GM18858 (cell line): ENCODE measurements at regions not wholly inside any gene's neighbourhood (a gene's known extent, or its start where the extent isn't known, plus 50 kb on each side); places are given as distances from the start of the nearest gene placed in this dataset.

Experiments used
- ATAC-seq: cut with Tn5 transposase; IDR thresholded peaks from one replicate; pipeline ENCODE4 v1.9.1; 2021; ENCODE audit not compliant: unreplicated experiment

GRCh38 chr10:128419466-128420019 is 293.3 kb upstream of the MKI67 start:
- no peak for ATAC-seq

DNA sequence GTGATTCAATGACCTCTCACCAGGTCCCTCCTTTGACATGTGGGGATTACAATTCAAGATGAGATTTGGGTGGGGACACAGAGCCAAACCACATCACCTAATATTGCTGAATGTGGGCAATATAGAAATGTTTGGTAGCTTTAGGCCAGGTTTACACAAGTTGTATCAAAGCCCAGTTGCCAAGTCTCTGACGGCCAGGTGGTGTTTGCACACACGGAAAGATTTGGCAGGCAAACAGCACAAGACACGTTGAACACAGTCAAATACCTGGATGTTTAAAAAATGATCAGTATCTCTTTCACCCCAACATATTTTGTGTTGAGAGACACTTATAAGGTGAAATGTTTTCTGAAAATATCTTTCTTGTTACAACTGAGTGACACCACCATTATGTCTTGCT is 294.4 kb upstream of the MKI67 start:
- ATAC-seq: no peak

DNA sequence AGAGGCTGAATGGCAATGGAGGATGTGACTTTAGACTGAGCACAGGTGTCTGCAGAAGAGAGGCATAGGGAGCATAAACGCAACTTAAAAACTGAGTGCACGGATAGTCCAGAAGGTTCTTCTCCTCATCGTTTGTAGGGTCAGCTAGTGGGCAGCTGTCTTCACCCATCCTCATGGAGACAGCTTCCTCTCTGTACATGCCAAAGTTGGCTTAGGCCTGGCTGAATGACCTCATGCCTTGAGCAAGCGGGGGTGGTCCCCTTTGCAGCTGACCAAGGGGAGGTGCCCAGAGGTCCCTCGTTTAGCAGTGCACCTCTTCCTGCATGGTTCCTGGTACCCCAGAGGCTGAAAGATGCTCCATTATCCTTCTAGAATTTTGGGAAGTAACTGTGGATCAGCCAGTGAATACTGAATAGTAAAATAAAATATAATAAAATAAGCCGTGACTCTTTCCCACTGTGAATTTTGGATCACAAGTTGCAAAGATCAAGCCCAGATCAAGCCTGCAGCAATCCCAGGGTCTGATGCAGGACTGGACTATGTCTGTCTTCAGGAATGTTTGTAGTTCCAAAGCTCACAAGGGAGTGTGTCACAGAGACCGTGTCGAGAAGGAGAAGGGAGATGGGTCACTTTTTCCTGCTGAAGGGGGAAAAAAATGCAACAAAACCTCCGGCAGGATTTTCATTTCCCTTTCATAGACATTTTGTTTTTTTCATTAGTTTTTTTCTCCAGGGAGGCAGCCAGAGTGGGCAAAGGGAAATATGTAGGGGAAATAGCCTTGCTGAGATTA is 295.3 kb upstream of the MKI67 start:
- no peak for ATAC-seq

- ATAC-seq: no peak
These were observed 296.0 kb upstream of the MKI67 start for GRCh38 chr10:128422190-128422589.

- ATAC-seq: no peak
These were observed 296.8 kb upstream of the MKI67 start for GRCh38 chr10:128422999-128423398.

DNA sequence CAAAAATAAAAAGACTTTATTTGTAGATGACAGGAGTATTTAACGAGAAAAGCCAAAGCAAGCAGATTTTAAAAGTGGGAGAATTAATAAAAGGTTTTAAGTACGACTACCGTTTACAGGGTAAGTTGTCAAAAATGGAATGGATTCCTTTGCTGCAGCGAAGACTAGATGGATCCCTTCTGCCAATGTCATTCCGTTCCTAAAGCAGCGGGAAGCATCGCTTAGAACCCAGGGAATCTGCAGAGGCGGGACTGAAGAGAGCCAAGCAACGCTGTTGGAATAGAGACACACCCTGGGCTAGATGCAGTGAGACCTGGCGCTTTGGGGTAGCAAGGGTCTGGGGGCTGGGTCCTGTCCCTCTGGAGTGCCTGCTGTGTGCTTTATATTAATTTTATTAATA is 303.1 kb upstream of the MKI67 start:
- ATAC-seq: no peak

GRCh38 chr10:128429835-128430513 is 303.8 kb upstream of the MKI67 start:
- ATAC-seq: no peak

DNA sequence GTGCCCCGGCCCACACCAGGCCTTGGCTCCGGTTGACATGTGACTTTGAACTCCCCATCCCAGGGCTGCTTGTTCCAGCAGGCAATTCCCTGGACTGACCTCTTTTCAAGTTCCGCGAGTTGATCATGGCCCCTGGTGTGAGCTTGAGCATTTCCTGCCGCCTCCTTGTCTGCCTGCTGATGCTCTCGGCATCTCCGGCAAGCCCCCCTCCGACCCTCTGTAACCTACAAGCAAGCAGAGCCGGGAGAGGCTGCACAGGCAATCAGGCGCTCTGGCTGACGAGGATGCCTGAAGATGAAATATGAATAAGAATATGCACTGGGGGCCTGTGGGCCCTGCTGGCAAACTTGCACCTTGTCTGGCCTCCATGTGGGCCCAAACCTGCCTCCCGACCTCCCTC is 304.9 kb upstream of the MKI67 start:
- no peak for ATAC-seq

DNA sequence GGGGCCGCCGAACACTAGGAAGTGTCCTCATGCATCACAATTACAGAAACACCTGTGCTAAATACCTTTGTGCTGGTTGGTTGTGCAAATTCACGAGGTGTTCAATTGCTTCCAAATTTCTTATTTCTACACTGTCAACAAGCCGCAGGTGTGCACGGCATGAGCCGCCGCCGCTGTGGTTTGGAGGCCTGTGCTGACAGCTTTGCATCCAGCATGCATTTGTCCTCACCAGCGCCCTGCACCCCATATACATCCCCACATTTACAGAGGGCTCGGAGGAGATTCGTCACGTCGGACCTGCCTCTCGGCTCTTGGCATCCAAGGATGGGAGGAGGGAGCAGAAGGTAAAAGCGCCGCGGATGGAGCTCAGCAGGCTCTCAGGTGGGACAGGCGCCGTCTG is 305.3 kb upstream of the MKI67 start:
- ATAC-seq: no peak

DNA sequence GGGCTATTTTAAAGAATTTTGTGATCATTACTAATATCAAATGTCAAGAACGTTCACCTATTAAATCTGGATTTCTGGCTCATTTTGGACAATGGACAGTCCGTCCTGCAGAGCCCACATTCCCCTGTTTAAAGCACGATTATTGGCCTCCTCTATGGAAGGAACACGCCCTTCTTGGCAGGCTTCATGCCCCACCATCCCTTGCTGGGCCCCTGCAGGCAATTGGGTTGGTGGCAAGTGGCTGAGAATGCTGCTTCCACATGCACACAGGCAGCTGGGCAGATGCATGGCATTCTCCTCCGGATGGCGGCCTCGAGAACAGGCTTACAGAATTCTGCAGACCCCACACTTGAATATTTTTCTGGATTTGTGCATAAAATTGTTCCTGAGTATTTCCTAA is 305.8 kb upstream of the MKI67 start:
- no peak for ATAC-seq

DNA sequence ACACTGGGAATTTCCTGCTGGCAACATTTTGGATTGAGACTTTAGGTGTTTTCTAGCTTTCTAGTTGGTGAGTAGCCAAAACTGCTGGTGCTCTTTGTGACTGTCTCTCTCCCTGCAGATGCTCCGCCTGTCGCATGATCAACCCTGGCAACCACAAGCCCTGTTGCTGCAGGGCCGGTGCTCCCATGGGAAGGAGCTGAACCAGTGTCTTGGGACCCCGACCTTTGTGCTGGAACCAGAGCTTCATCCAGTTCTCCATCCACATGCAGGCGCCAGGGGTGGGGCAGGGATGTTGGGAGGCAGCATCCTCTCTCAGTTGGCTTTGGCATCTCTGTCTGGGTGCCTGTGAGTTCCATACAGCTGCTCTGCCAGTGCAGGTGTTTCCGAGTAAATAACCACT is 306.2 kb upstream of the MKI67 start:
- ATAC-seq: no peak

DNA sequence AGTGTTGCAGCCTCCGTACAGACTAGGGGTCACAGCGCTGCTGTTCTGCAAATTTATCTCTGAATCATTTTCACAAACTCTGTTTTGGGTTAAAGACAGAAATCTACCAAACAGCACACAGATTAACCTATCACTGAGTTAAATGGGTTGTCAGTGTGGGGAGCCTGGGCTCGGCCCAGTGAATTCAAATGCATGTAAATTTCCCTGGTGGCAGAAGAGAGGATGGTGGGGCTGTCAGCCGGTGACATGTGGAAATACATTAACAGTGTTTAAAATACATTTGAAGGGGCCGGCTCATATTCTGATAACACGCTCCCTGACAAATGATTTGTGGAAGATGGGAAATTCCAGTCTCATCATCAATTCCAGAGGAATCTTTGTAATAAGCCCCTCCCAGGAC is 309.6 kb upstream of the MKI67 start:
- no peak for ATAC-seq

DNA sequence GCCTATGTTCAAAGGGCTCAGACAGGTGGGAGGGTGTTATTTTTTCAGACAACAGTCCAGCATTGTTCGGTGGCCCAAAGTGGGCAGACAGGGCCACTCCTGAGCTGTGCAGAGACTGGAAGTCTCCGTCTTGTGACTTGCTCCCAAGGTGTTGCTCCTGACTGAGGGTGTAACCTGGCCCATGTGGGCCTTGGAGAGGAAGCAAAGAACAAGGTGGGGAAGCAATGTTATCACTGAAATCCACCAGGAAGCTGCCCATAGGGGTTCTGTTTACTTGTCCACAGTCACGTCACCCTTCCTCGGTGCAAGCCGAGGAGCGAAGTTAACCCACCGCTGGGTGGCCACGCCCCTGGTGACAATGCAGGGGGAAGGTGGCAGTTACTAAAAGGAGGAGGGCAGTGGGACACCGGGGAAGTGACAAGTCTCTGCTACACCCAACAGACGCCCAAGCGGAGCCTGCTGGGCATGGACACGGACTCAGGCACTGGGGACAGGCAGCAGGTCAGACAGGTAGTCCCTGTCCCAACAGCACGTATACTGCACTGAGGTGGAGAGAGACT is 311.6 kb upstream of the MKI67 start:
- ATAC-seq: no peak

DNA sequence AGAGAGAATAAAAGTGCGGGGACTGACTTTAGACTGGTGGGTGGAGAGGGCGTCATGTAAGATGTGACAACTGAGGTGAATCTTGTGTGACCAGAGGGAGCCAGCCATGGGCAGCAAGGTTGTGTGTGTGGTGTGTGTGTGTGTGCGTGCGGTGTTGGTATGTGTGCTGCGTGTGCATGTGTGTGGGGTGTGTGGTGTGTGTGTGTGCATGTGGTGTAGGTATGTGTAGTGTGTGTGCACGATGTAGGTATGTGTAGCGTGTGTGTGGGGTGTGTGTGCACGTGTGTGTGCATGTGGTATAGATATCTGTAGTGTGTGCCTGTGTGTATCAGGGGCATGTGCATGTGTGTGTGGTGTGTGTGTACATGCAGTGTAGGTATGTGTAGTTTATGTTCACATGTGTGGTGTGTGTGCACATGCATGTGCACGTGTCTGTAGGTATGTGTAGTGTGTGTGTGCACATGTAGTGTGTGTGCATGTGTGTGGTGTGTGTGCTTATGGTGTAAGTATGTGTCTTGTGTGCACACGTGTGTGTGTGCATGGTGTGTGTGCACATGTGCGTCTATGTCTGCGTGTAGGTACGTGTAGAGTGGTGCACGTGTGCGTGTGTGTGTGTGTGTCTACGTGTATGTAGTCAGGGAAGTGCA is 312.3 kb upstream of the MKI67 start:
- no peak for ATAC-seq

GRCh38 chr10:128440513-128441160 is 314.4 kb upstream of the MKI67 start:
- ATAC-seq: no peak

DNA sequence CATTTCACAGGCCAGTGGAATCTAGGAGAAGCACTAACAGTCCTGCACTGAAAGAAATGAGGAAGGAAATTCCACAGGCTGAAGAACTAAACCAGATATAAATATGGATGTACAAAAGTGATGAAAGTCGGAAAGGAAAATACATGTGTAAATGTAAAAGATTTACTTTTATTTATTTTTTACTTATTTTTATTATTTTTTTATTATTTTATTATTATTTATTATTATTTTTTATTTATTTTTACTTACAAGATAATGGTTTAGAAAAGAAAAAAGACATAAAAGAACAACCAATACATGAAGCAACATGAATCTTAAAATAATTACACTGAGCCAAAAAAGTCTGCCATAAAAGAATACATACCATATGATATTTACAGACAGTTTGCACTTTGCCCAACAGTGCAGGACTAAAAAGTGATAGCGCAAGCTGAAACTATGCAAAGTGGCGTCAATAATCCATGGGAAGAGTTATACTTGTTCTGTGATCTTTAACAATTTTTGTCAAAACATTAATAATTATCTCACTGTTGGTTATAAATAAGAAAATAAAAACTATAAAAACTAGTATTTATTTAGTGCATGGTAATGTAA is 317.8 kb upstream of the MKI67 start:
- no peak for ATAC-seq

GRCh38 chr10:128448796-128449195 is 322.6 kb upstream of the MKI67 start:
- ATAC-seq: no peak

- ATAC-seq: no peak
These were observed 325.7 kb upstream of the MKI67 start for GRCh38 chr10:128451879-128452278.

- ATAC-seq: no peak
These were observed 330.0 kb upstream of the MKI67 start for GRCh38 chr10:128456271-128456670.

GRCh38 chr10:128457136-128457535 is 330.9 kb upstream of the MKI67 start:
- no peak for ATAC-seq

DNA sequence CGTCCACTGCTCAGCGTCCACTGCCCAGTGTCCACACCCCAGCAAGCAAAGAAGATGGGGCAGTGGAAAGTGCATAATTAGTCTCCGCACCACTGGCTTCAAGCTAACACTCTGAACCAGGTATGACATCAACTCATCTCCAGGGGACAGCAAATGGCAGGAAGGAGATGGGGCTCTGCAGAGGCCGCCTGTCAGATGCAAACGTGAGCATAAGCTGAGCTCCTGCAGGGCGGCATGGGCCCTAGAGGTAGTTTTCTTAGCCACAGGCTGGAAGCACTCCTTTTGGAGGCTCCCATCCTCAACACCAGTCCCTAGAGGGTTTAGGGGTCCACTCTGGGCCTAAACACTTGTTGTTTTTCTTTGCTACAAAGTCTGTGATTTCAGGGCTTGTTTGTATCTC is 335.8 kb upstream of the MKI67 start:
- ATAC-seq: no peak
